GM12878 (cell line): ENCODE measurements at regions not wholly inside any gene's neighbourhood (a gene's known extent, or its start where the extent isn't known, plus 50 kb on each side); places are given as distances from the start of the nearest gene placed in this dataset.

ENCODE experiments used
- EP300 ChIP-seq, 2 experiments: fragments of 150-350 bp in 1 of 2; IDR thresholded peaks; 2 replicates each; pipeline ENCODE4 v1.6.1; 2011 to 2012; ENCODE audit warnings: low read depth in 2 of 2, low read length in 2 of 2, borderline replicate concordance in 1 of 2, improper control_type of control experiment in 1 of 2, inconsistent platforms in 1 of 2; ENCODE audit not compliant: control insufficient read depth in 1 of 2
- EZH2 ChIP-seq: IDR thresholded peaks from 2 replicates; pipeline ENCODE4 v1.6.1; 2012; ENCODE audit warnings: low read depth, mild to moderate bottlenecking, control low read depth, inconsistent platforms, low read length, borderline replicate concordance; ENCODE audit not compliant: control insufficient read depth
- MEF2A ChIP-seq: IDR thresholded peaks from 2 replicates; pipeline ENCODE4 v1.6.1; 2011; ENCODE audit warnings: low read depth, mild to moderate bottlenecking, low read length, moderate library complexity; ENCODE audit not compliant: insufficient read depth
- NR2C1 ChIP-seq: fragments of 450-650 bp; IDR thresholded peaks from 2 replicates; pipeline ENCODE4 v1.6.1; 2017; ENCODE audit warnings: antibody characterized with exemption, mild to moderate bottlenecking, moderate library complexity
- NR2F1 ChIP-seq: fragments of 450-650 bp; conservative IDR thresholded peaks from 2 replicates; pipeline ENCODE4 v1.6.1; 2017; ENCODE audit warnings: mild to moderate bottlenecking
- POLR2A ChIP-seq: IDR thresholded peaks from 2 replicates; pipeline ENCODE4 v1.6.1; 2011; ENCODE audit warnings: low read depth, mild to moderate bottlenecking, low read length
- RFX5 ChIP-seq: IDR thresholded peaks from 2 replicates; pipeline ENCODE4 v1.6.1; 2011; ENCODE audit warnings: low read depth, low read length, improper control_type of control experiment
- SMC3 ChIP-seq: IDR thresholded peaks from 2 replicates; pipeline ENCODE4 v1.6.1; 2011; ENCODE audit warnings: low read length, improper control_type of control experiment, borderline replicate concordance
- SUZ12 ChIP-seq: fragments of 200-600 bp; sonication (generic); IDR thresholded peaks from one replicate; pipeline ENCODE4 v1.6.1; 2018; ENCODE audit warnings: antibody characterized with exemption, mild to moderate bottlenecking; ENCODE audit not compliant: unreplicated experiment
- ZNF24 ChIP-seq: fragments of 450-650 bp; IDR thresholded peaks from 2 replicates; pipeline ENCODE4 v1.6.1; 2017; ENCODE audit warnings: antibody characterized with exemption, mild to moderate bottlenecking
- TF ChIP-seq, protein P1 (sequence below), 3 experiments: IDR thresholded peaks in 2 of 3; conservative IDR thresholded peaks in 1 of 3; 2 replicates each; pipeline ENCODE4 v1.5.1; 2011; ENCODE audit warnings: low read depth in 3 of 3, low read length in 3 of 3, mild to moderate bottlenecking in 3 of 3, control low read depth in 2 of 3, moderate library complexity in 2 of 3, inconsistent platforms in 1 of 3, mixed read lengths in 1 of 3; ENCODE audit not compliant: control insufficient read depth in 2 of 3, insufficient read depth in 1 of 3; ENCODE audit errors: extremely low read depth in 1 of 3
- TF ChIP-seq, protein P2 (sequence below): fragments of 450-650 bp; IDR thresholded peaks from 2 replicates; pipeline ENCODE4 v1.6.1; 2016; ENCODE audit warnings: mild to moderate bottlenecking
- TF ChIP-seq, protein P3 (sequence below): IDR thresholded peaks from 2 replicates; pipeline ENCODE4 v1.6.1; 2012; ENCODE audit warnings: low read depth, low read length, improper control_type of control experiment

DNA sequence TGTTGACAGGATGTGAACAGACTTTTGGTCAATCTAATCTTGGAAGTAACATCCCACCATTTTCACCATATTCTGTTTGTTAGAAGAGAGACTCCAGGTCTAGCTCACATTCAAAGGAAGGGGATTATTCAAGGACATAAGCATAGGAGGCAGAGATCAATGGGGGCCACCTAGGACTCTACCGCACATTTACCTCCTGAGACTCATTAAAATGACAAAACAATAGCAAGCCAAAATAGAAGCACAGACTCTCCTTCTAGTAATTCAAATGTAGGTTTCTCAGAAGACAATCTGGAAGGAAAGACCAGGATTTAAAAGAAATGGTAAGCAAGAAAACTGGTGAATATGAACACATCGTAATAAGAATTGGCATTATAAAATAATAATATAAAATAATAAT, 156.4 kb upstream of the KYNU start:
- TF ChIP-seq EZH2 = no peak
- TF ChIP-seq, protein P1, sequence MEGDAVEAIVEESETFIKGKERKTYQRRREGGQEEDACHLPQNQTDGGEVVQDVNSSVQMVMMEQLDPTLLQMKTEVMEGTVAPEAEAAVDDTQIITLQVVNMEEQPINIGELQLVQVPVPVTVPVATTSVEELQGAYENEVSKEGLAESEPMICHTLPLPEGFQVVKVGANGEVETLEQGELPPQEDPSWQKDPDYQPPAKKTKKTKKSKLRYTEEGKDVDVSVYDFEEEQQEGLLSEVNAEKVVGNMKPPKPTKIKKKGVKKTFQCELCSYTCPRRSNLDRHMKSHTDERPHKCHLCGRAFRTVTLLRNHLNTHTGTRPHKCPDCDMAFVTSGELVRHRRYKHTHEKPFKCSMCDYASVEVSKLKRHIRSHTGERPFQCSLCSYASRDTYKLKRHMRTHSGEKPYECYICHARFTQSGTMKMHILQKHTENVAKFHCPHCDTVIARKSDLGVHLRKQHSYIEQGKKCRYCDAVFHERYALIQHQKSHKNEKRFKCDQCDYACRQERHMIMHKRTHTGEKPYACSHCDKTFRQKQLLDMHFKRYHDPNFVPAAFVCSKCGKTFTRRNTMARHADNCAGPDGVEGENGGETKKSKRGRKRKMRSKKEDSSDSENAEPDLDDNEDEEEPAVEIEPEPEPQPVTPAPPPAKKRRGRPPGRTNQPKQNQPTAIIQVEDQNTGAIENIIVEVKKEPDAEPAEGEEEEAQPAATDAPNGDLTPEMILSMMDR (IDR thresholded peaks at IDR 0.05 in 2 of 3, conservative IDR thresholded peaks at IDR 0.05 in 1 of 3; ENCODE audit: control insufficient read depth in 2 of 3, extremely low read depth in 1 of 3, insufficient read depth in 1 of 3, low read depth in 3 of 3, low read length in 3 of 3) = no peak
- no peak for TF ChIP-seq SMC3
- TF ChIP-seq MEF2A = no peak
- TF ChIP-seq, protein P2, sequence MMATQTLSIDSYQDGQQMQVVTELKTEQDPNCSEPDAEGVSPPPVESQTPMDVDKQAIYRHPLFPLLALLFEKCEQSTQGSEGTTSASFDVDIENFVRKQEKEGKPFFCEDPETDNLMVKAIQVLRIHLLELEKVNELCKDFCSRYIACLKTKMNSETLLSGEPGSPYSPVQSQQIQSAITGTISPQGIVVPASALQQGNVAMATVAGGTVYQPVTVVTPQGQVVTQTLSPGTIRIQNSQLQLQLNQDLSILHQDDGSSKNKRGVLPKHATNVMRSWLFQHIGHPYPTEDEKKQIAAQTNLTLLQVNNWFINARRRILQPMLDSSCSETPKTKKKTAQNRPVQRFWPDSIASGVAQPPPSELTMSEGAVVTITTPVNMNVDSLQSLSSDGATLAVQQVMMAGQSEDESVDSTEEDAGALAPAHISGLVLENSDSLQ = no peak
- TF ChIP-seq NR2F1 = no peak
- no peak for TF ChIP-seq EP300 (IDR thresholded peaks at IDR 0.05; ENCODE audit: borderline replicate concordance in 1 of 2, control insufficient read depth in 1 of 2, low read depth in 2 of 2, low read length in 2 of 2)
- no peak for TF ChIP-seq SUZ12
- no peak for TF ChIP-seq ZNF24
- no peak for TF ChIP-seq POLR2A
- no peak for TF ChIP-seq NR2C1
- TF ChIP-seq, protein P3, sequence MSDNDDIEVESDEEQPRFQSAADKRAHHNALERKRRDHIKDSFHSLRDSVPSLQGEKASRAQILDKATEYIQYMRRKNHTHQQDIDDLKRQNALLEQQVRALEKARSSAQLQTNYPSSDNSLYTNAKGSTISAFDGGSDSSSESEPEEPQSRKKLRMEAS = no peak
- no peak for TF ChIP-seq RFX5
